Activated T-cell treated with anti-CD3 and anti-CD28 coated beads for 24 hours (primary cell): ENCODE measurements at regions not wholly inside any gene's neighbourhood (a gene's known extent, or its start where the extent isn't known, plus 50 kb on each side); places are given as distances from the start of the nearest gene placed in this dataset.
"Not testable (repeated sequence)": the region's sequence is repeated elsewhere in the genome, so short reads cannot be mapped to it uniquely, and the experiment has no call there.

Experiments used
- DNase-seq: peaks from one replicate; pipeline ENCODE4 v3.0.0-alpha.2; 2020; ENCODE audit warnings: low read depth

DNA sequence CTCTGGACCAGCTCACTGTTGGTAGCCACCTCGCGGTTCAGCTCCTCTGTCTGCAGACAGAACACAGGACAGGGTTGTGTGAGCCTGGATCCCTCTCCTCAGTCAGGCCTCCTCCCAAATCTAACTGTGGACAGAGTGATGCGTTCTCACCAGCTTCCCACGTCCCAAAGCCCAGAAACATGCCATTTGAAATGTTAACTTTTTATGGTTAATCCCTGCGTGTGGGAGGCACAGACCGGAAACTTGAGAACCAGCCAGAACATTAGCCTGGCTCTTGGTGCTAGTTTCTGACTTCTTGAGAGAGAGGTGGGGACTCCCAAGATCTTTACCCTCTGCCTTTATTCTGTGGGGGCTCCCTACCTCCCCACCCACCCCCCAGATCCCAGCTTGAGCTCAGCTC is 129.6 kb downstream of the TNFRSF13B start:
- not testable (repeated sequence) for DNase-seq

DNA sequence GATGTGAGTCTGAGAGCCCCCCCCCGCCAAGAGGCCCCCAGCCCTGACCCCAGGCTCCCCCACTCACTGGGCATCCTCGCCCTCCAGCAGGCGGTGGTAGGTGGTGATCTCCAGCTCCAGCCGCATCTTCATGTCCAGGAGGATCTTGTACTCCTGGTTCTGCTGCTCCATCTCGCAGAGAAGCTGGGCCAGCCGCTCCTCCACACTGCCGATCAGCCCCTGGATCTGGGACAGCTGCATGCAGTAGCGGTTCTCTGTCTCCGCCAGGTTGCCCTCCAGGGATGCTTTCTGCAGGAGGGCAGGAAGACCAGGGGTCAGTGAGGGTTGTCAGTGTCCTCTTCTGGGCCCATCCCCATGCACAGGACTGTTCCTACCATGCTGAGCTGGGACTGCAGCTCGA is 130.0 kb downstream of the TNFRSF13B start:
- not testable (repeated sequence) for DNase-seq

DNA sequence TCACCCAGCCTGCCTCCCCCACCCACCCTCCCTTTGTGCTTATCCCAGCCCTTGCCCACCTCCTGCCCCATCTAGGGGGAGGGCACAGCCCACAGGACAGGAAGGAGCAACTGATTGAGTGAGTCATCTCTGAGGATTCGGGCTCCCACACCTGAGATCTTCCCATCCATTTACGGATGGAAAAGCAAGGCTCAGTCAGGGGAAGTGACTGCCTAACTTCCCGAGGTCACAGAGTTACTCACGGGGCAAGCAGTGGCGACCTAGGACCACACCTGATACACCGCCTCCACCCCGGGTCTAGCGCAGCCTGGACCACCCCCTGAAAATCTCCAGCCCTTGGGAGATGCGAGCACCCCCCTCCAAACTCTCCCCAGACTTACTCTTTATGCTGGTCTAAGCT is 131.7 kb downstream of the TNFRSF13B start:
- not testable (repeated sequence) for DNase-seq

- not testable (repeated sequence) for DNase-seq
These were observed 132.4 kb downstream of the TNFRSF13B start for GRCh38 chr17:16839242-16840175.

DNA sequence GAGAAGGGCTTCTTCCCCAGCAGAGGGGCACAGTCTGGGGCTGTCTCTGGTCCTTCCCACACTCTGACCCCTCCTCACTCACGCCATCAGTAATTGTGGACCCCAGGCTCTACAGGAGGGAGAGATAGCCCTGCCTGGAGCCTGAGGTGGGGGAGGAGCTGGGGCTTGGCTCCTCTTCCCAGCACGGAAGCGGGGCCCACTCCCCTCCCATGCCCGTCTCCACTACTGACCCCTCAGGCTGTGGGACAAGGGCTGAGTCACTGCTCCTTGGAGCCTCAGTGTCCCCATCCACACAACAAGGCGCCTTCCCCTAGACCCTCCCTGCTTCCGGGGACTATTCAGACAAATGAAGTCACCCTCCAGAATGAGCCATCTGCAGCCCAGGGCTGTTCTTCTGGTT is 133.1 kb downstream of the TNFRSF13B start:
- not testable (repeated sequence) for DNase-seq

DNA sequence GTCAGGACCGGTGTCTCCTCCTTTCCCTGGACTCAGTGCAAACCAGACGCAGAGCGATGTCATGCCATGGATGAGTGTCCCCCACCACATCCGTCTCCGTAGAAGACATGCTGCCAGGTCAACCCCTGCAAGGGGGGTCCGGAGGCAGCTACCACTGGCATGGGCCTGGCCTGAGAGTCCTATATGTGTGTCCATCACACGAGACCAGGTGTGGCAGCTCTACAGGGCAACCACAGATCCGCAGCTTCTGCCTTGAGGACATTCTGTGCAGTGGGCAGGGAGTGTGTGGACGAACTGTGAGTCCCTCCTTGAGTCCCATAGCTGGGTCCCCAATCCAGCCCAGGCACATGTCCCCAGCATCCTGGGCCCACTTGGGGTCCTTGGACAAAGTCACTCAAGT is 133.6 kb downstream of the TNFRSF13B start:
- DNase-seq = not testable (repeated sequence)

GRCh38 chr17:16837468-16838266 is 134.3 kb downstream of the TNFRSF13B start:
- DNase-seq = not testable (repeated sequence)

DNA sequence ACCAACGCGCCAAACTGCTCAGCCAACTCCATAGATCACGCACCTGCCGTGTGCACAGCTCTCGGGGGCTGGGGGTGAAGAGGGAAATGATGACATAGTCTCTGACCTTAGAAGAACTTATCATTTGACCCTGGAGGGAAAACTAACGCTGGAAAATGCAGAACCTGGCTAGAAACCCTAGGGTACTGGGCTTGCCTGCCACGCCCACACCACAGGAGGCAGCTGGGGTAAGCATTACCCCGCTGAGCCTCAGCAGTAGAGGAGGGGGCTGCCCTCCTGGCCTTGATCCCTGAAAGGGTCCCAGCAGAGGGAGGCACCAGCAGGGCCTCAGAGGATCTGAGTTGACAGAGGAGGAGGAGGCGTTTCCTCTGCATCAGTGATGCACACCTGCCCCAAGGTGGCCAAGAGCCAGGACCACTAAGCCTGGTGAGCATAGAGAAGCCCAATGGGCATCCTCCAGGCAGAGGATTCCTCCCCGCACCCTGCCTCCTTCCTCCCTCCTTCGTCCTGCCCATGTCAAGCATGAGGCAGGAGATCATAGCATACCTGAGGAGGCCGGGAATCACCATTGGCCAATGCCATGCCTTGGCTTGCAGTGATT is 135.5 kb downstream of the TNFRSF13B start:
- not testable (repeated sequence) for DNase-seq

- DNase-seq = not testable (repeated sequence)
These were observed 138.4 kb downstream of the TNFRSF13B start for GRCh38 chr17:16833517-16833916.

GRCh38 chr17:16832853-16833252 is 139.1 kb downstream of the TNFRSF13B start:
- DNase-seq = not testable (repeated sequence)

- DNase-seq = not testable (repeated sequence)
These were observed 139.7 kb downstream of the TNFRSF13B start for GRCh38 chr17:16832206-16832605.

DNA sequence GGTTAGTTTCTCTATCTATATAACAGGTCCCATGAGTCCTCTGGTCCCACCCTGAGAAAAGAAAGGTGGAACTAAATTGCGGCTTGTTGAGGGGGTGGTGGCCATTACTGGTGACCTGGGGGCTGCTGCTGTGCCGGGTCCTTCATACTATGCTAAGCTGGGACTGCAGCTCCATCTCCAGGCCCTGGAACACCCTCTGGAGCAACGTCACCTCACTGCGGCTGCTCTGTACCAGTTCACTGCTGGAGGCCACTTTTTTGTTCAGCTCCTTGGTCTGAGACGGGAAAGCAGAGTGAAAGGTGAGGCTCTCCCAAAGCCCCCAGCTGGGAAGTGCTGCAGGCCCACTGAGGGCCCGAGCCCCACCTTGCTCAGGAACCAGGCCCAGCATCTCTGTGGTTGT is 140.7 kb downstream of the CCDC144A start:
- not testable (repeated sequence) for DNase-seq

DNA sequence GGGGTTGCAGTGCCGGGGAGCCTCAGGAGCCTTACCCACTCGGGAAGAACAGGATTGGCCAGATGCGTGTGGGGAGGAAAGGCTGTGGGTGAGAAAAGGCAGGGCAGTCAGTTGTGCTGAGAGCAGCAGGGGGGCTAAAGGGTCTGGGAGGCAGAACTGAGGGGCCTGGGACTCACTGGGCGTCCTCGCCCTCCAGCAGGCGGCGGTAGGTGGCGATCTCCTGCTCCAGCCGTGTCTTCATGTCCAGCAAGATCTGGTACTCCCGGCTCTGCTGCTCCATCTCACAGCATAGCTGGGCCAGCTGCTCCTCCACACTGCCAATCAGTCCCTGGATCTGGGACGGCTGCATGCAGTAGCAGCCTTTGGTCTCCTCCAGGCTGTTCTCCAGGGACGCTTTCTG is 140.2 kb downstream of the CCDC144A start:
- DNase-seq = not testable (repeated sequence)
